HG03139 (cell line): ENCODE measurements at regions not wholly inside any gene's neighbourhood (a gene's known extent, or its start where the extent isn't known, plus 50 kb on each side); places are given as distances from the start of the nearest gene placed in this dataset.

Source experiments
- ATAC-seq: cut with Tn5 transposase; IDR thresholded peaks from one replicate; pipeline ENCODE4 v1.9.1; 2021; ENCODE audit not compliant: unreplicated experiment

DNA sequence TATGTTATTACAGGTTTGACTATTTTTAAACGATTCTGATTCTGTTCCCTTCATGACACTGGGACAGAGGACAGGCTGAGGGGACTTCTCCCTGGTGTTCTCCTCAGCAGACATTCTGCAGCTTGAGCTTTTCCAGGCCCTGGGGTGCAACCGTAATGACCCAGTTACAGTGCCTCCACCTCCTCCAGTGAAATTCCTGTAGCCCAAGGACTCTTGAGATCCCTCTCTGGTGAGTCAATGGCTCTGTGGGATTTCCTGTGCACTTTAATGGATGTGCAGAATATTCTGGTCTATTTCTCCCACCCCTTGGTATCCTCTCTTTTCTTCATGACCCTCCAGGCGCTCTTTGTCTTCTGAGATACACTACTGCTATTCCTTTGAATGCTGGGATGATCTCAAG lies 319.3 kb downstream of the INHBA start:
- ATAC-seq: no peak

GRCh38 chr7:41378156-41378555 lies 324.7 kb downstream of the INHBA start:
- ATAC-seq: no peak

DNA sequence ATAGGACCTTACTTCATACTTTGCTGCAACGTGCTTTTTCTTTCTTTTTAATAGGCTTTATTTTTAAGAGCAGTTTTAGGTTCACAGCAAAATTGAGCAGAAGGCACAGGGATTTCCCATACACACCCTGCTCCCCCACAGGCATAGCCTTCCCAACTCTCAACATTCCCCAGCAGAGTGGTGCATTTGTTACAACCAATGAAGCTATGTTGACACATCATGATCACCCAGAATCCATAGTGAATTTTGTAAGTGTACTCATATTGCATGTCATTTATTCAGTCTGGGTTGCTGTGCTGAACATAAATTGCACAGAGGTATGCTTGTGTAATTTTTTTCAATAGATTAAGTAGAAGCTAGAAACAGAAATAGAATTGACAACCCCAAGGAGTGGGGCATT lies 327.3 kb downstream of the INHBA start:
- no peak for ATAC-seq

DNA sequence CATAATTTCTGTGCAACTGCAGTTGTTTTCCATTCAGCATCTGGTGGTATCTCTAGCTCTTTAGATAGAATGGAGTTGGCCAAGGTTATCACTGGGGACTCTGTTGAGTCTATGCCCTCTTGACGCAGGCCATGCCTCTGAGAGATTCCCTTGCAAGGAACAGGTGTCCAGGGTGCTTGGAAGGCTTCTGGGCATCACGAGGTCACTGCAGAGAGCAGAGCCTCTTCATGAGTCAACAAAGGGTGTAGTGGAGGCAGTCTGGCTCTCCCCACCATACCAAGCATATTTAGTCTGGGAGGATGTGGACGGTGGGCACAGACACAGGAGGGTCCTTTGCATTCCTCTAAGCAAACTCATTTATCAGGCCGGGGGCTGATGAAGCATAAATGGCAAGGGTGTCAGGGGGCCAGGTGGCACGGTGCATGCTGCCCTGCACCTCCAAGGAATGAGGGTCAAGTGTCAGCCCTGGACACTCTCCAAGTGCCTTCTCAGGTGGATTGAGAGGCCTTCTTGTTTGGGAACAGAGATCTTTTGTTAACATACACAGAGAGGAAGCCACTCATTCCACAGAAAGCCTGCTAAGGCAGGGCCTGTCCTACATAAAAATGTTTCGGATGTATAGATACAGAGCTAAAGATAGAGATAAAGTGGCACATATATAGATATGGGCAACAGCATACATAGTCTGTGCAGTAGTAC lies 328.6 kb downstream of the INHBA start:
- ATAC-seq: no peak

DNA sequence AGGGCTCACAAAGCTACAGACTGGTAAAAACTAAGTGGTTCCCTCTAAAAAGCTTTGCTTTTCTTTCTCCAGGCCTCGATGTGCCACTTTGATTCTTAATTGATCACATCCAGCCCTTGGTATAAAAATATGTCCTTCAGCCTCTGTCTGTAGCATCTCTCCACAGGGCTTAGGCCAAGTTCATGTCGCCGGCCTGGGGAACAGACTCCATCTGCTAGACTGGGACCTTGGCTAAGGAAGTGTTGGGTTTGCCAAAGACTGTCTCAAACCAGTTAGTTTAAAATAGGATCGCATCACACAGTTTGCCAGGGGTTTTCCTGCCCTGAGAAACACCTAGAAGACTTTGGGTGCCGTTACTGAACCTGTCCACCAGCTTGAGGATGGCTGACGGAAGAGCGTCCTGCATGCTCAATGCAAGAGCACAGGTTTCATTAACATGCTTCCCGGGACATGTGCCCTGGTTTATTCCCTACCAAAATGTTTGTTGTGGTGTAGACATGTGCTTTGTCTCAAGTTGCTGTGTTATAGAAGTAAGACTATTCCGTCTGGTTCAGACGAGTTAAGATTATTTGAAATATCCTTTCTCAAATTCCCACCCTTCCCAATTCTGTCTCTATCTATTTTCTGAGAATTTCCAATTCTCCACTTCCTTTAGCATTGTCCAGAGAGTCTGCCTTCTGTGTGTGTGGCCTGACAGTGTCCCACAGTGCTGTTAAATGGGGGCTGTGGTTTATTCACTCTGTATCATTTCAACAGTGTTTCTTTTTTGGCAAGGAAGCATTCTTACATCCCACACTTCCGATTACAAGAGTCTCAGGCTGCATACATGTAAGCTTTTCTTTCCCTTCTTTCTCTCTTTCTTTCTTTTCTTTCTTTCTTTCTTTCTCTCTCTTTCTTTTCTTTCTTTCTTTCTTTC lies 334.7 kb downstream of the INHBA start:
- no peak for ATAC-seq

DNA sequence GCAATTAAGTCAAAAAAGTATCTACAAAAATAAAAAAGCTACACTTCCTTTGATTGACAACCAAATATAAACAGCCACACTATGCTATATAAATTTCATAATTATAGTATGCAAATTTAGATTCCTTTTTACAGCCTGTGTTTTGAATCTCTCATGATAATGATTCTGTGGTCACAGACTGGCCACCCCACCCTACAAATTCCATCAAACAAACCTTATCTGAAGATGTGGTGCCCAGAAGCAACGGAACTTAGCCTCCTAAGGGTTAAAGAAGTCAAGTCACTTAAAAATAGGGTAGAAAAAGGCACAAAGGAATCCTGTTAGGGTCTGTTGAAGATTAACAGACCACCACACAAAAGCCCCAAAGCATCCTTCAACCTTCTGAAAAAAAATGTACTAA lies 351.8 kb downstream of the INHBA start:
- no peak for ATAC-seq

DNA sequence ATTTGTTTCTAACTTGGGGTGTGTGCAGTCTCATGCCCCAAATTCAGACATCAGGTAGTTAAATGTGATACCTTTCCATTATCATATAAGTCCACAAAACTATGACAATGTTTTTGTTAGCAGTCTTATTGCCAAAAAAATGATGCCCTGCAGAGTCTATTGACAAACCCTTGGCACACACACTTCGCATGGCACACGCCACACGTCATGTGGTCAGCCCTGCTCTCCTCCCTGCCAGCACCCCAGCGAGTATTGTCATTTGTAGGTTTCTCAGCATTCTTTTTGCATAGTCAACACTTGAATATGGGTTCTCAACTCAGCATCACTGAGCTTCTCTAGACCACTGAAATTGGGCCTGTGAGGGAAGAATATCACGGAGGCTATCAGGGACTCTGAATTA lies 356.0 kb downstream of the INHBA start:
- no peak for ATAC-seq

GRCh38 chr7:41339913-41340676 lies 362.8 kb downstream of the INHBA start:
- no peak for ATAC-seq

- ATAC-seq: no peak
Measured at GRCh38 chr7:41336981-41337380, 365.9 kb downstream of the INHBA start.

DNA sequence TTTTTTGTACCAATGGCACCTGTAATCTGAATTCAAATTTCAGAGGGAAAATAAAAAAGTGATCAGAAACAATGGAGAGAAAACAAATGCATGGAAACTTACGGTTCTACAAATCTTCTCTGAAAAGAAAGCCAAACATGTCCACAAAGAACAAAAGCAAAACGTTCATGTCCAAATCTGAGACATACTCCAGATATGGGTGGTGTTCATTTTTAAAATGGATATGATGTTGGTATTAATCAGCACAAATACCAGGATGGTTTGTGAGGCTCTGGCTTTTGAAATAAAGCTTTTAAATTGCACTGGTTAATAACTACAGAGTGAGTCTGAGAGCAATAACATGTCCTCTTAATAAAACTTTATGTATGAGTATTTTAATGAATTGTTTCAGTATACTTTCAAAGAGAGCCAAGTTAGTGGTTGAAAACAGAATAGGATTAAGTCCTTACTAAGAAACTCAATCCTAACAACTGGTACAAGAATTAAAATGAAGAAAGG lies 366.4 kb downstream of the INHBA start:
- ATAC-seq: no peak

DNA sequence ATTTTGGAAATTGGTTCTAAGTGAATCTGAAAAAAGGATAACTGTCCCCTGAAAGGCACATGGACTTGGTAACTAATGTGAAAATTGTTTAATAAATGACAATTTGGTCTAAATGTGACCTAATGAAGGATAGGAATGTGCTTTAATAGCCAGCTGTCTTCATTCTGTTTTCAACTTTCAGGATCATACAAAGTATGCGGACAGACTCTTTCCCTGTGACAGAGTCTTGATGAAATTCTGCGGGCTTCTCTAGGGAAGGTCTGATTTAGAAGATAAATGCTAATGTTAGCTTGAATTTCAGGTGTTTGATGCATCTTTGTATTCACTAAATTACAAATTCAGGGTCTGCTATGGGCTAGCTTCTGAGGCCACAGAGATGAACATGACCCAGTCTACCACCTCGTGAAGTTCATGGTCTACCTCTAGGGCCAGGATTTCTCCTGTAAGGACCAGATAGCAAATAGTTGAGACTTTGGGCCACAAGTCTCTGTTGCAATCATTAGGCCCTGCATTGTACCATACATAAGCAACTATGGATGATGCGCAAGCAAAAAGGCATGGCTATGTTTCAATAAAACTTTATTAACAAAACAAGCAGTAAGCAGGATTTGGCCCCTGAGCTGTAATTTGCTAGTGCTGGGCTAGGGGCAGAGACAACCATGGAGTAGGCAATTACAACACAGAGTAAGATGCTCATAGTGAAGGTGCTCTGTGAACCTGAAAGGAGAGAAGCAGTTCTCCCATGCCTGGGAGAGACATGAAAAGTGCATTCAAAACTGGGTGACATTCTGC lies 368.6 kb downstream of the INHBA start:
- no peak for ATAC-seq

DNA sequence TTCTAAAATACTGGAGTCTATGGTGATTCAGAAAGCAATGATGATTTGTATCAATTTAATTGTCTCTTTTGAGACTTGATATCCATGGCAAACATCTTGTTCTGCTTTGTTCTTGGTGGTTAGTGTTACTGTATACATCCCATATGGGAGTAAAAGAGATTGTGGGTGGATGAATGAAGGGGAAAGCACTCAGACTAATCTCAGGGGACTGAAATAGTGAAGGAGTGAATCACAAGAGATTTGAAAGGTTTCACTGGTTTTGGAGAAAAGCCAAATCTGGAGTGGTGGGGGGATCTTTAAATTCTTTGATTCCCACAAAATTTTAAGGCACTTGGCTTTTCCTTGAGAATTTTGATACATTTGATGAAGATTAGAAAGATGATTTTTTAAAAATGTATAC lies 369.4 kb downstream of the INHBA start:
- ATAC-seq: no peak

DNA sequence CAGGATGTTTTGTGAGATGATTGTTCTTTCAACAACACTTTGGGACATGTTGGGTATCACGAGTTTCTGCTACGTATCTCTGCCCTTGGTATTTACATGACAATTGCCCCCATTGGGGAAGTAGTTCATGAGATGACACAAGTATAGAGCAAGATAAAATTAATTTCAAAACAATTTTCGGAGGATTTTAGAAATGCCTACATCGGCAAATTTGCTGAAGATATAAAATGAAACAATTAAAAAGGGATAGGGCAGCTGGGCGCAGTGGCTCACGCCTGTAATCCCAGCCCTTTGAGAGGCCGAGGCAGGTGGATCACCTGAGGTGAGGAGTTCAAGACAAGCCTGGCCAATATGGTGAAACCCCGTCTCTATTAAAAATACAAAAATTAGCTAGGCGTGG lies 371.7 kb downstream of the INHBA start:
- no peak for ATAC-seq

- ATAC-seq: no peak
Measured at GRCh38 chr7:41328544-41328943, 374.3 kb downstream of the INHBA start.

DNA sequence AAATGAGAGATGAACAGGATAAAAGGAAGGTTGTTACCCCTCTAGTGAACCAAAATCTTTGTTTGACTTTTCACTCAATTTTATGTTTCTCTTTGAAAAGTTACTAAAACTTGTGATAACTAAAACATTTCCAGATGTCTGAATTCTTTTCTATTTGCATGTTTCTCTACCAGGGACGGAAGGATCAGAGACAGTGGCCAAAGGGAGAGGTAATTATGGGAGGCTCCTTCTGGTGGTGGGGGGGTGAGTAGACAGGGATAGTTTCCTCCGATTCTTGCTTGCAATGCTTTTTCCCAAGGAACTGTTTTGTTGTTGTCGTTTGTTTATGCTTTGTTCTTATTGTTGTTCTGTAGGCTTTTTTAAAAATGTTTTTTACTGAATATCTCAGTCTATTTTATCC lies 374.8 kb downstream of the INHBA start:
- no peak for ATAC-seq

DNA sequence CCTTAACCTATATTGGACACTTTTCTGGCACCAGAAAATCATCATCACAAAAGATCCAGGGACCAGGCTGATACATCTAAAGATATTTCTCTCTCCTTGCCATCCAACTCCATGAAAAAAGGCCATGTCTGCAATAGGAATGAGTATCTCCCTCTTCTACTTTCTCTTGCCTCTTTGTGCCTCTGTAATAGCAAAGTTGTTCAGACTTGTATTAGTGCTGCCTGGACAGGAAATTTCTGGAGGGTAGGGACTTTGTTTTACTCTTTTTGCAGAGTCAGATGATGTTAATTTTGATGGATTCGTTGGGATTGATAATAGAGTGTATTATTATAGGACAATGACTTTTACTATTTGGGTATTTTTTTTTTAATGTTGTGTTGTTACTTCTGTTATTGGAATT lies 376.3 kb downstream of the INHBA start:
- ATAC-seq: no peak

DNA sequence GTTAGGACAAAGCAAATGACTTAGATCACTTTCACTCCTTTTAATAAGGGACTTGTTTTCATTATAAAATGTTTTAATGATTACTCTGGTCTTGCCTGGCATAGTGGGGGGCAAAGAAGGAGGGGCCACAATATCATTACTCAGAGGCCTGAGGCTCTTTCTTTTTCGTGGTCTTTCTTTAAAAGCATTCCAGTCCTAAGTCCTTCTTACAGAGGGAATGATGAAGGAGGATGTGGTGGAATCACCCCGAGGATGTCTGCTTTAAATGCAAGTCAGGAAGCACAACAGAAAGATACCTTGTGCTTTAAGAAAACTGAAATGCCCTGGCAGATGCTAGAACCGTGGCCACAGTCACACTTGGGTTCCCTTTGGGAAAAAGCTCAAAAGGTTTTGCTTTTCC lies 379.1 kb downstream of the INHBA start:
- no peak for ATAC-seq

DNA sequence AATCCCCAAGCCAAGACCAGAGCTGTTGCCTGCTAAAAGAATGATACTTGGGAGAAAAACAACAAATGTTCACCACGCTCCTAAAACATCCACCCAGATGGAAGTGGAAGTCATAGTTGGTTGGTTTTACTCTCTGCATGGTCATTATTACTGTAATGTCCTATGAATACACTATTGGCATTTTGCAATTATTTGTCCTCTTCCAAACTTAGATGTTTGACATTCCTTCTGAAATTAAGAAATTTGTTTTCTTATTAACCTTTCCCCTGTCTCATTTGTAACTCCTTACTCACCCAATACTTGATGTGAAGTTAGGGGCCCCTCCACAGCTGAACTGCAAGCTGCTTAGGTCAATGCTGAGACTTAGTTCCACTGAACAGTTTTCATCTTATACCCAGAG lies 383.3 kb downstream of the INHBA start:
- ATAC-seq: no peak

DNA sequence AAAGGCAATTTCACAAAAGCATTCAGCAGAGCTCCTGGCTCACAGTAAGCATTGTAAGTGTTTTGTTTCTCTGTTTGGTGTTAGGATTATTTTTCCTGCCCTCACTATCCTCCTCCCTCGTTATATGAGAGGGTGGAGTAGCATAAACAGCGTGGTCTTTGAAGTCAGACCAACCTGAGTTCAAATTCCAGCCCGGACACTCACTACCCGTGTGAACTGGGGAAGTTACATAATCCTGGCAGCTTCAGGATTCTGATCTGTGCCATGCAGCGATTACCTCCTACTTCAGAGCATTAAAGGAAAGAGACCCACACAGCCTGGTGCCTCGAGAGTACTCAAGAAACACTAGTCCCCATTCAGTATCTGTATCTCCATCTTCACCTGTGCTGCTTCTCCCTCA lies 386.5 kb downstream of the INHBA start:
- ATAC-seq: no peak

DNA sequence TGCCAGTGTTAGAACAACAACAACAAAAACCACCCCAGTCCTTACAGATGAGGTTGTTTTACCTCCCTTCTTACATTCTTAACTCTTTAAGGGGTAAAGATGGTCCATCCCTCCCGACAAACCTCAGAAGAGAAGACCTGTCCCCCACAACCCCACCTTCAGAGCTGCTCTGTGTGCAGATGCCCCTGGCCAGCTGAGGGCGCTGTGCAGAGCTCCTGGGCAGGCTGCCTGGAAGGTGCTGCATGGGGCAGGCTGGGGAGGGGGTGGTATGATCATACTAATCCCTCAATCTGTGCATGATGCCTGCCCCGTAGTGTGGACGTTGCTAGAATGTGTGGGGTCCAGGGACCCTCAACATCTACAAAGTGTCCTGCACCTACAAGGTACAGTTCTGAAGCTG lies 387.1 kb downstream of the INHBA start:
- ATAC-seq: no peak

DNA sequence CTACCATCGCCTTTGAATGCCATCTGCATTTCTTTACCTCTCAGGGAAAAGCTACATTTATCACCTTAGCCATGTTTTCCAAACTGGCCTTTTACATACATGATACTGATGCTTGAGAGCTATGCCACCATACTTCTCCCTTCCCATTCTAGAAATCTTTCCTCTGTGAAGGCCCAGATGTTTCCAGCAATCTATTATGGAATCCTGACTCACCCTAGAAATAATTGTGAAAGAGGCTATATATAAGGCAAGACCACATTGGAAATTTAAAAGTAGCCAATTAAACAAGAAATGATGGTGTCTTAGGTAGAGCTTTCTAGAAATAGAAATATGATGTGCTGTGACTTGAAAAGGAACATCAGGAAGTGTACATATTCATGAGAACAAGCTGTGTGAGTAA lies 389.7 kb downstream of the INHBA start:
- ATAC-seq: no peak
